ENCODE measurements at regions not wholly inside any gene's neighbourhood (a gene's known extent, or its start where the extent isn't known, plus 50 kb on each side); places are given as distances from the start of the nearest gene placed in this dataset.

GRCh38 chr2:131419441-131419840 is 55.5 kb upstream of the RAB6D start (continued):
- TF ChIP-seq CHD7 (IDR thresholded peaks at IDR 0.05; ENCODE audit: insufficient replicate concordance, low read length) (no peak), ZNF274 (IDR thresholded peaks at IDR 0.05; ENCODE audit: borderline replicate concordance, extremely low read depth, low read length) (no peak), FOSL1 (IDR thresholded peaks at IDR 0.05; ENCODE audit: insufficient read depth, low read depth, low read length) (no peak), CREB1 (IDR thresholded peaks at IDR 0.05) (no peak), SIX5 (IDR thresholded peaks at IDR 0.05; ENCODE audit: low read depth, low read length) (no peak), CEBPB (IDR thresholded peaks at IDR 0.05; ENCODE audit: low read depth, low read length) (no peak), POLR2AphosphoS5 (IDR thresholded peaks at IDR 0.05; ENCODE audit: low read depth, low read length) (no peak), KDM5A (IDR thresholded peaks at IDR 0.05; ENCODE audit: low read length) (no peak), EGR1 (IDR thresholded peaks at IDR 0.05; ENCODE audit: borderline replicate concordance, low read depth, low read length) (no peak), USF2 (IDR thresholded peaks at IDR 0.05; ENCODE audit: low read length) (peak; percentile 20; the same call in 1 of the 2 replicates)

Data from H1 (cell line).